ENCODE measurements at regions not wholly inside any gene's neighbourhood (a gene's known extent, or its start where the extent isn't known, plus 50 kb on each side); places are given as distances from the start of the nearest gene placed in this dataset.
"Not testable (repeated sequence)": the region's sequence is repeated elsewhere in the genome, so short reads cannot be mapped to it uniquely, and the experiment has no call there.

DNA sequence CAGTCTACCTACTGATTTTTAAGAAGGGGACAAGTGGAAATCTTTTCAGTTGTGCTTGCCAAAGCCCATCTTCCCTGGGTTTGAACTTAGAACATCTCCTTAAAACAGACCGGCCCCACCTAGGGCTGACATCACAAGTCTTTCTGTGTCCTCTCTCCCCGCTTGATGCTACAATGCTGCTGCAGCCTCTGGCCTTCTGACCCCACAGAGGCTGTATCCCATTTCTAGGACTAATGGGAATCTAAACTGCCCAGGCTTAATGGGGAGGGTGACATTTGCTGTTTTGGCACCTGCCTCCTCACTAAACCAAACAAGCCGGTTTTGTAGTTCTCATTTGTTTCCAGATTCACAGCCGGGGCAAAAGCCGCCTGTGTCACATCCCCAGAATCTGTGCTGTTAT is 121.3 kb upstream of the CADM1 start:
- DNase-seq (ENCODE audit: low spot score) = no peak
- intact Hi-C loops (cut with DNase I) = no loop called here
- no peak for ATAC-seq

GRCh38 chr11:115624065-115624464 is 119.8 kb upstream of the CADM1 start:
- intact Hi-C loops (cut with DNase I) = no loop called here
- ATAC-seq (no peak), DNase-seq (ENCODE audit: low spot score) (no peak)

DNA sequence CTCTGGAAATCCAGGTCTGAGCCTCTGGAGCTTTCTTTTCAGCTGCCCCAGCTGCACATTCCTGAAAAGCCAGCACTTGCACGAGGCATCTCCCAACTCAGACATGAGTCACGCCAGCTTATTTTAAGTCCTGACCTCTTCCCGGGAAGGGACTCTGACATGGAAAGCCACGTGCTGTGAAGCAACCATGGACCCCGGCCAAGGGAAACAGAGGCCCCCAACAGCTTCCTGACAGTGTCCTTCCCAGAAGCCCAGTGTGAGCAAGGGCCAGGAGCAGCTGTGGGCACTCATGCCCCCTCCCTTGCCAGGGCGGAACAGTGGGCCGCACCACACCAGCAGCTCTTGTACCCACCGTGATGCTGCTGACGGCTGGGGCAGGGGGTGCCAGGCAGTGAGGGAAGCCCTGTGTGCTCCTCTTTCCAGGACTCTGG is 118.8 kb upstream of the CADM1 start:
- ATAC-seq = peak; percentile 97
- intact Hi-C loops (cut with DNase I) = no loop called here
- DNase-seq (ENCODE audit: low spot score) = peak; percentile 82

DNA sequence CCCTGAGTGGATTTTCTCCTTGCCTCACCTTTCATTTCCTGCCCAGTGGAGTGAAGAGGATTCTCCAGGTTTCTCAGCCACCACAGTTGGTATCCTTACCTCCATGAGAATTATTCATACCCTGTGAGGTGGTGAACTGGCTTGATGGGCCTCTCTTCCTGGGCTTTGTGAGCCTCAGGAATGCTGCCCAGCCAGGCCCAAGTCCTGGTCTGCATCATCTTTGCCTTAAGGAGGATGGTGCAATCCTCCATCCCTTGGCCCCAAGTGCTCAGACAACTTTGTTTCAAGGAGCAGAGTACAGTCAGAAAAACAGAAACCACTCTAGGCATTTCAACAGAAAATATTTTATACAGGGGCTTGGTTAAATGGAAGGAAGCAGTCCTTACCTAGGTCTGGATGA is 114.2 kb upstream of the CADM1 start:
- intact Hi-C loops (cut with DNase I) = no loop called here
- ATAC-seq (no peak), DNase-seq (ENCODE audit: low spot score) (no peak)

GRCh38 chr11:115617767-115618166 is 113.6 kb upstream of the CADM1 start:
- intact Hi-C loops (cut with DNase I) = no loop called here
- DNase-seq (ENCODE audit: low spot score) (no peak), ATAC-seq (no peak)

GRCh38 chr11:115616971-115617370 is 112.8 kb upstream of the CADM1 start:
- intact Hi-C loops (cut with DNase I) = no loop called here
- DNase-seq (ENCODE audit: low spot score) = no peak
- ATAC-seq = peak; percentile 79

- intact Hi-C loops (cut with DNase I) = no loop called here
- DNase-seq (ENCODE audit: low spot score) (no peak), ATAC-seq (no peak)
These were observed 109.9 kb upstream of the CADM1 start for GRCh38 chr11:115613986-115614632.

DNA sequence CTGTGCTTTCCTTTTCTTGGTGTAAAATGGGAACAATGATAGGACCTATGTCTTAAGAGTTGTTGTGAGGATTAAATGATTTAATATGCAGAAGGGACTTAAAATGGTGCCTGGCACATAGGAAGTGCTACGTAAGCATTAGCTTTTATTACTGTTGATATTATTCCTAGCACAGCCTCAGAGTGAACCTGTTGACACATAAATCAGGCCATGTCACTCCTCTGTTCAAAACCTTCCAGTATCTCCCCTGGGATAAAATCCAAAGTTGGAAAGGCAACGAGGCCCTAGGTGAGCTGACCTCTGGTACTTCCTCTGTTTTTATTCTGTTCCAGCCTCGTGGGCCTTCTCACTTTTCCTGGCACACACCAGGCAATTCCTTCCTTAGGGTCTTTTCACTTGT is 108.8 kb upstream of the CADM1 start:
- DNase-seq (ENCODE audit: low spot score) (no peak), ATAC-seq (no peak)
- intact Hi-C loops (cut with DNase I) = no loop called here

DNA sequence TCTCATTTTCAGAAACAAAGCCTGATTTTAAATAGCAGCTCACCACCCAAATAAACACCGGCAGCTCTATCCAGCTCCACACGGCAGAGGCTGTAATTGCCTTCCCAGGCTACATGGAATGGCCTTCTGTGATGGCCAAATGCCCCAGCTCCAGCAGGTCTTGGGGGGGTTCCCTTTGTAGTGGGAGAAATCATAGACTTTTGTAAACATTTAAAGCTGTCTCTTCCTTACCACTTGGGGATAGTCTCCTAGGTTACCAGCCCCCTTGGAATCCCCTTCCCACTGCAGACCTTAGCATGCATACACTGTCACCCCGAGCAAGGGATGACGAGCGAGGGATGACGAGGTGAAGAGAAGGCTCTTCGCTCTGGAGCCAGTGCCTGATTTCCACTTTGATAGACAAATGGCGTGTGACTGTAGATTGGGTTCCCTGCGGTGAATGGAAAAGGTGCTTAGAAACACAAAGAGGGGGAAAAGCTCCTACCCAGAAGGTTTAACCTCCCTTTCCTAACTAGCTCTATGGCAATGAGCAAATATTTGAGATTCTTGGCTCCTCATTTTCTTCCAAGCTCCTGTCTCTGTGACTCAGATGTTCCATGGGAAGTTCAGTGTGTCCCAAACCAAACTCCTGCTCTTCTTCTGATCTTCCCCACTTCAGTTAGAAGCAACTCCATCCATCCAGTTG is 108.0 kb upstream of the CADM1 start:
- no peak for DNase-seq (ENCODE audit: low spot score)
- intact Hi-C loops (cut with DNase I) = no loop called here
- no peak for ATAC-seq

DNA sequence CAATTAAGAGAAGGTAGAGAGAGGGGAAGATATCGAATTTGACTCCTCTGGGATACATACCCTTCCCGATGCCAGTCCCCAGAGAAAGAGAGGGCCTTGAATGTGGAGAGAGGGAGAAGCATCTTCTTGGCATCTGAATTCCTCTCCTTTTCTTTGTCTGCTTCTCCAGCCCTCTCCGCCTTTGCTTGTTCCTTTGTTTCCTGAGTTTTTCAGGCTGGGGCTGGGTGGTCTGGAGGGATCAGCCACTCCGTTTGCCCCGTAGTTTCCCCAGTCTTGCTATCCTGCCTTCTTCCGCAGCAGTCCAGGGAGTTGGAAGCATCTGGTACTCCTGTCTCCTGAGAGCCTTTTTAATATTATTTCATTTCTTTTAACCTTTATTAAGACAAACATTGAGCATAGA is 107.1 kb upstream of the CADM1 start:
- no peak for ATAC-seq
- DNase-seq (ENCODE audit: low spot score) = no peak
- intact Hi-C loops (cut with DNase I) = no loop called here

GRCh38 chr11:115610908-115611307 is 106.7 kb upstream of the CADM1 start:
- ATAC-seq = no peak
- no peak for DNase-seq (ENCODE audit: low spot score)
- intact Hi-C loops (cut with DNase I) = no loop called here

DNA sequence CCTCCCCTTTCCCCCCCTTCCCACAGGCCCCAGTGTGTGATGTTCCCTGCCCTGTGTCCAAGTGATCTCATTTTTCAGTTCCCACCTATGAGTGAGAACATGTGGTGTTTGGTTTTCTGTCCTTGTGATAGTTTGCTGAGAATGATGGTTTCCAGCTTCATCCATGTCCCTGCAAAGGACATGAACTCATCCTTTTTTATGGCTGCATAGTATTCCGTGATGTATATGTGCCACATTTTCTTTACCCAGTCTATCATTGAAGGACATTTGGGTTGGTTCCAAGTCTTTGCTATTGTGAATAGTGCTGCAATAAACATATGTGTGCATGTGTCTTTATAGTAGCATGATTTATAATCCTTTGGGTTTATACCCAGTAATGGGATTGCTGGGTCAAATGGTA is 106.0 kb upstream of the CADM1 start:
- ATAC-seq; DNase-seq (ENCODE audit: low spot score); intact Hi-C loops (cut with DNase I): not testable (repeated sequence)

DNA sequence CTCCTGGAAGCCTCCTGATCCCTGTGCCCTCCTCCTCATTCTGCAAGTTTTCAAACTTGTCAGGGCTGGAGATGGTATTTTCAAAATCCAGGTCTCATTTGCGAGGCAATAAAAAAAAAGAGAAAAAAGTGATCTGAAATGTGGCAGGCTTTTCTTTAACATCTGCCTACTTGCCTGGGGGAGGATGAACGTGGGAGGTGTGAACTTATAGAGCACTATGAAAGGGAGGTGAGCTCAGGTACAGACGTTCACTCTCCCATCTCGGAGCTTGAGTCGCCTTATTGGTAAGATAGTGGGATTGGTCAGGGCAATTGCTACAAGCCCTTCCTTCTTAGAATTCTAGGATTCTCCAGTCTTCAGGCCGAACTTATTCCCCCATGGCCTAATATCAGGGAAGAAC is 104.8 kb upstream of the CADM1 start:
- ATAC-seq = no peak

DNA sequence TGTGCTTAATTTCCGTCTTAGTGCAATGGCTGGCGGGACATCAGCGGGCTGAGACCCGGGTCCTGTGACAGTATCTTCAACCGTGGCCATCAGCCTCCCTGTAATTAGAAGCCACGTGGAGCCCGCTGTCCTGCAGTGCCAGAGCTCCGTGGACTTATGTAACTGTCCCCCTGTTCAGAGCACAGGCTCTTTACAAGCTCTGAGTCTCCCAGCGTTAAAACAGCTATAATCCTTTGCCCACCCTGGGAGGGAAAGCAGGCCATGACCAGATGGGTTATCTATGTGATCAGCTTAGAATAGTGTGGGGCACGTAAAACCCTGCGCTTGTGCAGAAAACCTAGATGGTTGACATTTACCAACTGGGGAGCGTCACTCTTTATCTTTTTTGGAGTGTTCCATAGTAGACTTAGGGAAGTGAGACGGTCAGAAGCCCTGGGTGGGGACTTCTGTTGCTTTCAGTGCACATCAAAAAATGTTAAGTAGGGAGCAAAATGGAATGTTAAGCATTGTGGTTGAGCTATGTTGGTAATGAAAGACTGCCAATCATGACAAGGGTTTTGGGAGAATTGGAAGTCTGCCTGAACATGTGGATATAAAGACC is 103.5 kb upstream of the CADM1 start:
- no peak for ATAC-seq
- intact Hi-C loops (cut with DNase I) = no loop called here
- no peak for DNase-seq (ENCODE audit: low spot score)

More for the DNA sequence above, 104.8 kb upstream of the CADM1 start:
- intact Hi-C loops (cut with DNase I) = no loop called here
- DNase-seq (ENCODE audit: low spot score) = no peak

- intact Hi-C loops (cut with DNase I) = no loop called here
- DNase-seq (ENCODE audit: low spot score) = no peak
- ATAC-seq = no peak
These were observed 102.4 kb upstream of the CADM1 start for GRCh38 chr11:115606498-115607220.

DNA sequence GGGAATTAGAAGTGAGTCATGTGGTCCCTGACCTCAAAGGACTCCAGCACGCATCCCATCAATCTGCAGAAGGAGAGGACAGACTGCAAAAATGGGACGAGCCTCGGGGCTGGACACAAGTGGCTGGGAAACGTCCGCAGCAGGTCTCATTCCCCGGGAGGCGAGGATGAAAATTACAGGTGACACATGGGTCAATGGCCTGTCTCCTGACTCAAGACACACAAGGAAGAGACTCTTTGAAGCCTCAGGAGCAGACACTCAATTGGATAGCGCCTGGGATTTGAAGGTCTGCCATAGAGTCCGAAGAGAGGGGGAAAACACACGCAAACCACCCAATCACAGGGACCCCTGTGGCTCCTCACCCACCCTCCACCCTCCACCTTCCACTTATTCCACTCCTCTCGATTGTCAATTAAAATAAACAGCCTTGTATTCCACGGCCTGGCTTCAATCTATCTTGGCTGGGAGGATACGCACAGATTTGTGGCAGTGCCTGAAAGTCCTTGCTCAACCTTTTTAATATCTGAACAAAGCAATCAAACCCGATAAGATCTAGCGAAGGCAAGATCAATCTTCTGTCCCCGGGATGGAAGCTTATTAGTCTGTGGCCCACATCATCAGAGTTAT is 101.8 kb upstream of the CADM1 start:
- DNase-seq (ENCODE audit: low spot score) = no peak
- ATAC-seq = no peak
- intact Hi-C loops (cut with DNase I) = no loop called here

DNA sequence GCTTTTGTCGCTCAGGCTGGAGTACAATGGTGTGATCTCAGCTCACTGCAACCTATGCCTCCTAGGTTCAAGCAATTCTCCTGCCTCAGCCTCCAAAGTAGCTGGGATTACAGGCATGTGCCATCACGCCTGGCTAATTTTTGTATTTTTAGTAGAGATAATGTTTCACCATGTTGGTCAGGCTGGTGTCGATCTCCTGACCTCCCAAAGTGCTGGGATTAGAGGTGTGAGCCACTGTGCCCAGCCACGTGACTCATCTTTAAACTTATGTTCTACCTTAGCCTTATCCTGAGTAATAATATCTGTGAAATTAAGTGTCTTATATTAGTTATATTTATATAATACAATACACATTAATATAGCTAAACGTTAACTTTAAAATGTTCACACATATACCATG is 101.2 kb upstream of the CADM1 start:
- DNase-seq (ENCODE audit: low spot score); ATAC-seq; intact Hi-C loops (cut with DNase I): not testable (repeated sequence)

DNA sequence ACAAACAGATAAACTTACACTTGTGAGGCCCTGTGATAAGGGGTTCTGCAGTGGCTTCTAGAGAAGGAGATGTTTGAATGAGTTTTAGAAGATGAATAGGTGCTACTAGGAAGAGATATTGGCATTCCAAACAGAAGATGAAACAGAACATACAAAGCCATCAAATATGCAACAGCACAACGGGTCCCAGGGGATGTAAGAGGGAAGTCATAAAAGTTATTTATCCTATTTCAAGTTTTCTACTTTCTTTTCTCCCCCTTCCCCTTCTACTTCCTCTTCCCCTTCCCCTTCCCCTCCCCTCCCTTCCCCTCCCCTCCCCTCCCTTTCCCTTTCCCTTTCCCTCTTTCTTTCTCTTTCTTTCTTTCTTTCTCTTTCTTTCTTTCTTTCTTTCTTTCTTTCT is 94.9 kb upstream of the CADM1 start:
- no peak for DNase-seq (ENCODE audit: low spot score)
- ATAC-seq = no peak
- intact Hi-C loops (cut with DNase I) = no loop called here

DNA sequence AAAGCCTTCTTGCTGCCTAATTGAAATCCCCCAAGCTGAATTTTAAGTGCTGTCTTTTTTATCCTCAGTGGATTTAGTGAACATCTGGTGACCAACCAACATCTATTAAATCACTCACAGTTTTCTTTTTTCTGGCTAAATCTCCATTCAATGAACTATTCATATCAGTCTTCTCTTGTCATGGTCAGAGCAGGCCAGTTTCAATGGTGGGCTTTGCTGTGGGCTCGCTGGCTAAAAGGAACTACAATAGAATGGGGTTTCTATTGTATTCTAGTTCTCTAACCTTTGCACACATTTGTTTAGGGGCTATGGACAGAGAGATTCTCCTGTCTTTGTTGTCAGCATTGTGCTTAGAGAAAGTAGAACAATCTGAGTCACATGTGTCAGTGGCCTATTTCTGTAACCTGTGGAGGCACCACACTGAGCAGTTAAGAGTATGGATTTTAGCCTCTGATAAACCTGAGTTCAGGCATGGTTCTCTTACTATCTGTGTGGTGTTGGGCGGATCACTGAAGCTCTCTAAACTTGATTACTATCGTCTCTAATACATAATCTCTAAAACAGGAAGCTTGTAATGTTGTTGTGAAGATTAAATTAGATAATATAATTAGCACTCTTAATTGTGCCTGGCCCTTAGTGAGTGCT is 94.2 kb upstream of the CADM1 start:
- DNase-seq (ENCODE audit: low spot score) (no peak), ATAC-seq (no peak)
- intact Hi-C loops (cut with DNase I) = no loop called here

Measured in sciatic nerve (tissue), 2 donors.